Stimulated activated CD8-positive, alpha-beta memory T cell treated with anti-CD3 and anti-CD28 coated beads, Interleukin-4, amount 100 ng/mL, for 48 hours (primary cell): ENCODE measurements at regions not wholly inside any gene's neighbourhood (a gene's known extent, or its start where the extent isn't known, plus 50 kb on each side); places are given as distances from the start of the nearest gene placed in this dataset.

Experiments
- DNase-seq: peaks from one replicate; pipeline ENCODE4 v3.0.0-alpha.2; 2020

DNA sequence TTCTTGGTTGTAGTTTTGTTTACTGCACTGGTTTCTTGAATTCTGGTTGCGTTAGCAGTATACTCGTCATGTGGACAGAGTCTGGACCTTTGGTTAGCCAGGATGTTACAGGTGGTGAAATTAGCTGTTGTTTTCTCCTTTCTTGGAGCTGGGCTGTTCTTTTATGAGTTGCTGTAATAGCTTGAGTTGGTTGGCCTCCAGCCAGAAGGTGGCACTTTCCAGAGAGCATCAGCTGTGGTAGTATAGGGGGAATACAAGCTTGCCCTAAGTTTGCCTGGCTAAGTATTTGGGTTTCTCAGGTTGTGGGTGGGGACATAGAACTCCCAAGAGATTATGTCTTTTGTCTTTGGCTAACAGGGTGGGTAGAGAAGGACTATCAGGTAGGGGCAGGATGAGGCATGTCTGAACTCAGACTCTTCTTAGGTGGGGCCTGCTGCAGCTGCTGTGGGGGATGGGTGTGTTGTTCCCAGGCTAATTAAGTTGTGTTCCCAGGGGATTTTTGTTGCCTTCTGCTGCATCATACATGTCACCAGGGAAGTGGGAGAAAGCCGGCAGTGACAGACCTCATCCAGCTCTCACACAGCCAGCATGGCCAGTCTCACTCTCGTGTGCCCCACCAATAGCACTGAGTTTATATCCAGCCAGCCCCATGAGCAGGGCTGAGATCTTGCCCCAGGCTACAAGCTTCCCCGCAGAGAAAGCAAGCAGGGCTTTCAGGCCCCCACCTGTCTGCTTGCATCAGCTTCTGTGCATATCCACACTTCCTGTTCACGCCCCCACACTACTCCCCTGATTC, 246.7 kb upstream of the TPK1 start:
- no peak for DNase-seq

- DNase-seq: no peak
These were observed 229.6 kb upstream of the TPK1 start for GRCh38 chr7:145065473-145065872.

GRCh38 chr7:145064114-145064513, 228.3 kb upstream of the TPK1 start:
- no peak for DNase-seq

DNA sequence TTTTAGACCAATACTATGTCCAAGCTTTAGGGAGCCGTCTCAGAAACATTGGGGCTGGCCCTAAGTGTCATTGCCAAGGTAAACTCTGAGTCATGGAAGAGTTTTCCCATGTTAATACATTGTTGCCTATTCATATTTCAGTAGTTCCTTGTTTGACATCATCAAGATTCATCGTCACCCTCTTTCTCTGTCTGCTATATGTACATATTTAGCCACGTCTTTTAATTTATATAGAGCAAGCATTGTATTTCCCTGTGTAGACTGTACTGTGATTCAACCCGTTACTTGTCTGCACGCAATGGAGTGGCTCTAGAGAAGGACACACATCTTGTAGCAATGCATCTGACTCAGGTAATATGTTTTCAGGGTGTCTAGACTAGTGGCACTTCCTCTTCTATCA, 217.9 kb upstream of the TPK1 start:
- DNase-seq: no peak

DNA sequence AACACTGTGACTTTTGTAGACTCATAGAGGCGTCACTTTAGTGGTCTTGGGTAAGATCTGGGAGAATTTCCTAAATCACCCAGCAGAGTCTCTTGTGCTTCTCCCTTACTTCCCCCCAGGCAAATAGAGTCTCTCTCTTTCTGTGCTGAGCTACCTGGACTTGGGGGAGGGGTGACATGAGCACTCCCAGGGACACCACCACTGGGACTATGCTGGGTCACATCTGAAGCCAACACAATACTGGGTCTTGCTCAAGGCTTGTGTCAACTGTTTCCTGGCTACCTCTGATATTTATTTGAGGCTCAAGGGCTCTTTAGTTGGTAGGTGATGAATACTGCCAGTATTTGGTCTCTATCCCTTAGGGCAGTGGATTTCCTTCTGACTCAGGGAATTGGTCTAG, 214.6 kb upstream of the TPK1 start:
- DNase-seq: no peak

DNA sequence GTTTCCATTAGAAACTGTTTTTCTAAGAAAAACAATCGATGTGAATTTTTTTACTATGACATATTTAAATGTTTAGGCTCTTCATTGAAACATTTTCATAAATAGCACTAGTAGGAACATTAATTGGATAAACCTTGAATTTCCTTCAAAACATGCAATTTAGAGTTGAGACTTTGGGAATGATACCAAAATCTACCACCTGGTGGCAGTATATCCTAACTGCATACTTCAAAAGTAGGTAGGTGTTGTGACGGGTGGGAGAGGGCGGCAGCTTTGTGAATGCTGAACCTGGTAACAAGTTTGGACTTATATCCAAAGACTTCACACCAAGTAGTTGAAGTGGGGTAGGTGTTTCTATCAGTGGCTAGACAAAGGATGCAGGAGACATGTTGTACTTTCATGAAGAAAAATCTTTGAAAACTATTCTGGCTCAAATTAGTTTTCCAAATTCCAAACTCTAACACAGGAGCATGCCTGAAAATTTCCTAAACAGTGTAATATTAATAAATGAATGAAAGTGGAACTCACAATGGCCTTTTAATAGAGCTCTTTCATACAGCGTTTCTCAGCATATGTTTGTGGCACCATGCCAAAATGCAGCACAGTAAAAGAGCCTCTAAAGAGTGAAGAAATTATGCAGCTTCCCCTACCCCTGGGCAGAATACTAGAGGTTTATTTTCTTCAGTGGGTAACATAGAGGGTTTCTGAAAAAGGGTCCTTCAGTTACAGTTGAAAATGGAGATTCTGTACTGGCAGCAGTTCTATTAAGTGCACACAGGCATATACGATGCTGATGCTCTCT, 201.0 kb upstream of the TPK1 start:
- peak; percentile 46 for DNase-seq

- no peak for DNase-seq
These were observed 195.3 kb upstream of the TPK1 start for GRCh38 chr7:145031162-145031561.

DNA sequence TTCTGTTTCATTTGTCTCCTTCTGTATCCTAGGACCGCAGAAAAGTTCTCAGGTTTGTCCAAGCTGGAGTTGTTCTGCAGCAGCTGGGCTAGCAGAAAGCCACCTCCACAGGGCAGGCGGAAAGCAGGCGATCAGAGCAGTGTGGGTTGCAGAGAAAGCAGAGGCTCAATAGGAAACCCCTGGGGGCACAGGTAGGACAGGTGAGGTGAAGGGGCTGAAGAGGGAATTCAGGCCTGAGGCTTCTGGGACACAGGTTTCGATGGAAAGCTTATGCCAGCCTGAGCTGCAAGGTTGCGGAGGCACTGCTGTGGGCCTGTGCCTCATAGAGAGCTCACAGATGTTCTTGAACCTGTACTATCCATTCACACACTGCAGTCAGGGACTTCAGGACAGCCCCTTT, 194.9 kb upstream of the TPK1 start:
- DNase-seq: no peak

DNA sequence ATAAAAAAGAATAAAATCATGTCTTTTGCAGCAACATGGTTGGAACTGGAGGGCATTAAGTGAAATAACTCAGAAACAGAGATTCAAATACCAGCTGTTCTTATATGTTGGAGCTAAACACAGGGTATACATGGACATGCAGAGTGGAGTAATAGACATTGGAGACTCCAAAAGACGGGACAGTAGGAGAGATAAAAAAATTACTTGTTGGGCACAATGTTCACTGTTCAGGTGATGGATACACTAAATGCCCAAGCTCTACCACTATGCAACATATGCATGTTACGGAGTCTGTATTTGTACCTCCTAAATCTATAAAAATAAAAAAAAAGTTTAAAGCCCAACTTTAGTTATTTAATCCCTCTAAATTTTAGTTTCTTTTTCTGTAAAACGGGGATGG, 184.6 kb upstream of the TPK1 start:
- no peak for DNase-seq

GRCh38 chr7:145016068-145016467, 180.2 kb upstream of the TPK1 start:
- no peak for DNase-seq

DNA sequence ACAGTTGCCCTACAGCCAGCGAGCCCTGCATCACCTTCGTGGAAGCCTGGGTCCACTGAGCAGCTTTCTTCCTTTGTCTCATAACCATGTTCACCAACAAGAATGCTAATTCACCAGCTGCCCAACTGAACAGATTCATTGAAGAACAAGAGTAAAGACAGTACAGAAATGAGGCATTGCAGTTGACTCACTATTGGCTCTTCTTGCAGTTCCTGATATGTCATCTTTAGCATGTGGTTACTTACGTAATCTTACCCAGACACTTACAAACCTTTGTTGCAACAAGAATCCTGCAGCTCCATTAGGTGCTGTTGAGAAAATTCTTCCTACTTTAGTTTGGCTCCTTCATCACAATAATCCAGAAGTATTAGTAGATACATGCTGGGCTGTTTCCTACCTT, 174.0 kb upstream of the TPK1 start:
- DNase-seq: no peak

- no peak for DNase-seq
These were observed 169.7 kb upstream of the TPK1 start for GRCh38 chr7:145005601-145006000.

DNA sequence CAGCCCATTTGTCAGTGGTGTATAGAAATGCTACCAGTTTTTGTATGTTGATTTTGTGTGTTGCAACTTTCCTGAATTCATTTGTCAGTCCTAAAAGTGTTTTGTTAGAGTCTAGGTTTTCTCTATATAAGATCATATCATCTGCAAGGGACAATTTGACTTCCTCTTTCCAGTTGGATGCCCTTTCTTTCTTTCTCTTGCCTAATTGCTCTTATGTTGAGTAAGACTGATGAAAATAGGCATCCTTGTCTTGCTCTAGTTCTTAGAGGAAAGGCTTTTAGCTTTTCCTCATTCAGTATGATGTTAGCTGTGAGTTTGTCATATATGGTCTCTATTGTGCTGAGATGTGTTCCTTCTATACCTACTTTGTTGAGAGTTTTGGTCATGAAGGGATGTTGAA, 161.7 kb upstream of the TPK1 start:
- DNase-seq: no peak

GRCh38 chr7:144995495-144995894, 159.6 kb upstream of the TPK1 start:
- no peak for DNase-seq

- no peak for DNase-seq
These were observed 155.2 kb upstream of the TPK1 start for GRCh38 chr7:144991041-144991440.

DNA sequence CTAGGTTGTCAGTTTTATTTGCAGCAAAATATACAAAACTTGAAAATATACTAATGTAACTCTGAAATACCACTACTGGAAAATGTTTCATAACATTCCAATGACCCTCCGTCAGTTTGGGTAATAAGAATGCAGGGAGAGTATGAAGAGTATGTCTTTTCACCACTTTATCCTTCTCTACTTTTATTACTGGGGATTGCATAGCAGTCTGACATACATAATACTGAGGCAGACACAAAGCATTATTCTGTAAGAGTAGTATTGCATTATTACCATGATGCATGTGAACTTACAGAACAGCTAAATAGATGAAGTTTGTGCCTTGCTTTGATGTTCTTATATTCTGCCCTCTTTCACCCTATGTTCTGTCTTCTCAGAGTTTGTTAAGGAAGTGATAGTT, 151.8 kb upstream of the TPK1 start:
- DNase-seq: no peak

- DNase-seq: no peak
These were observed 146.3 kb upstream of the TPK1 start for GRCh38 chr7:144982133-144982532.

DNA sequence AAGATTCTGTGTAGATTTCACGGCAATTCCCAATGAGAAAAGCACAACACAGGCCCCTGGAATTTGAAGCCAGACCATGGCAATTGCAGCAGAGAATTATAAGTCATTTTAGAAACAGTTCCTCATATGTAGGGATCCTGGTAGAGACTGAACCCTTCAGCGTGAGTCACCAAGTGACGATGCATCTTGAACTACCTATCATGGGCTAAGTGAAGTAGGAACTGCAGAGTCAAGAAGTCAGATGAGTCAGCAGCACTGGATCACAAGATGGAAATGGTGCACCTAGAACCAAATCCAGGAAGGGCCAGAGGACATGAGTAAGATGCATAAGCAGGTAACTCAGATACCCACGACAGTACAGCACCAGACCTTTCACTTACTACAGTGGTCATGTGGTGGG, 140.0 kb upstream of the TPK1 start:
- DNase-seq: no peak

DNA sequence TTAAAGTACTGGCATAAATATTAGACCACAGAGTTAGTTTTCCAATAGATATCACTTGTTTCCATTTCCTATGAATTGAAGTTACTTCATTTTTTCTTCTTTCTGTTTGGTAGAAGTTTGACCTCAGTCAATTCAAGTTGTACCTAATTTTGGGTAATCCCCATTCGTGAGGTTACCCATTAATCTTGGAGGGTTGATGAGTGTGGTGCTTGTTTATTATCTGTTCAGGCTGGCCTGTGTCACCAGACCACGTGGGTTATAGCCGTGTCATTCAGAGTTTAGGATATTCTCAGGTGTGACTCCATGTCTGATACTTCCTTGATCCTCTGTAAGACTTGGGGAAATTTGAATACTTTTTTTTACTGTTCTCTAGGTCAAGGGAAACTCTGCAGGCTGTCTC, 133.9 kb upstream of the TPK1 start:
- DNase-seq: no peak

DNA sequence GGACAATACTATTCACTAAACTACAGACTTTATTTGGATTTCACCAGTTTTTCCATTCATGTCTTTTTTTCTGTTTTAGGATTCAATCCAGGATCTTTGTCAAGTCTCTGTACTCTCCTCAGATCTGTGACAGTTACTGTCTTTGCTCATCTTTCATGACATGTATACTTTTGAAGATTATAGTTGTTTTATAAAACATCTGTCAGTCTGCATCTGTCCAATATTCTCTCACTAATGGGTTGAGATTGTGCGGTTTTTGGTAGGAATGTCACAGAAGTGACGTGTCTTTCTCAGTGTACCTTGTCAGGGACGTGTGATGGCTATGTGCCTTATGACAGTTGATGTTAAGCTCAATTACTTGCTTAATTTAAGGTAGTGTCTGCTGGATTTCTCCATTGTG, 124.9 kb upstream of the TPK1 start:
- no peak for DNase-seq

GRCh38 chr7:144957998-144958397, 122.1 kb upstream of the TPK1 start:
- DNase-seq: no peak

DNA sequence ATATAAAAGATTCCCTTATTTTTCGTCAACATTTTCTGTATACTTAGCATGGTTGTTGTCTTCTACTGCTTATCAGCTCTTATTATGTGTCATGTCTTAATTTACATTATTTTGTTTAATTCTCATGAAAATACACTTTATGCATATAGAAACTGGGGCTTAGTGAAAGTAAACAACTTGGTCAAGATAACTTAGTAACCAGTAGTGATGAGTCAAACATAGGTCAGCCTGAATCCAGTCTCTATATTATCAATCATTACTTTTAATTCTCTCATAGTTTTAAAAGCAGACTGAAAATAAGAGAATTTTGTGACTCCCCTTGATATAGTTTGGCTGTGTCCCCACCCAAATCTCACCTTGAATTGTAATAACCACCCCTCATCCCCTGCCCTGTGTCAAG, 119.6 kb upstream of the TPK1 start:
- no peak for DNase-seq

- no peak for DNase-seq
These were observed 105.3 kb upstream of the TPK1 start for GRCh38 chr7:144941127-144941526.

DNA sequence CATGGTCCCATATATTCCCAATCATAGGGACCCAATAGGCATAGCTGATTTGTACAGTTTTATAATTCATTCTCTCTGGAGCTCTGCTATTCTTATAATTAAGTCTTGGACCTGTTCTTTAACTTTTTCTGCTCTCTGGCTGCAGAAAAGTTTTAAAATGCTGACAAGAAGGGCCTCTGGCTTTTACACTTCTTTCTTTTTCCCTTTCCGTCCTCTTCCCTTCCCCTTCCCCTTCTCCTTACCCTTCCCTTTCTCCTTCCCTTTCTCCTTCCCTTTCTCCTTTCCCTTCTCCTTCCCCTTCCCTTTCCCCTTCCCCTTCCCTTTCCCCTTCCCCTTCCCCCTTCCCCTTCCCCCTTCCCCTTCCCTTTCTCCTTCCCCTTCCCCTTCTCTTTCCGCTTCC, 101.3 kb upstream of the TPK1 start:
- DNase-seq: no peak

- no peak for DNase-seq
These were observed 100.5 kb upstream of the TPK1 start for GRCh38 chr7:144936314-144936713.
